ENCODE measurements at regions not wholly inside any gene's neighbourhood (a gene's known extent, or its start where the extent isn't known, plus 50 kb on each side); places are given as distances from the start of the nearest gene placed in this dataset.

DNA sequence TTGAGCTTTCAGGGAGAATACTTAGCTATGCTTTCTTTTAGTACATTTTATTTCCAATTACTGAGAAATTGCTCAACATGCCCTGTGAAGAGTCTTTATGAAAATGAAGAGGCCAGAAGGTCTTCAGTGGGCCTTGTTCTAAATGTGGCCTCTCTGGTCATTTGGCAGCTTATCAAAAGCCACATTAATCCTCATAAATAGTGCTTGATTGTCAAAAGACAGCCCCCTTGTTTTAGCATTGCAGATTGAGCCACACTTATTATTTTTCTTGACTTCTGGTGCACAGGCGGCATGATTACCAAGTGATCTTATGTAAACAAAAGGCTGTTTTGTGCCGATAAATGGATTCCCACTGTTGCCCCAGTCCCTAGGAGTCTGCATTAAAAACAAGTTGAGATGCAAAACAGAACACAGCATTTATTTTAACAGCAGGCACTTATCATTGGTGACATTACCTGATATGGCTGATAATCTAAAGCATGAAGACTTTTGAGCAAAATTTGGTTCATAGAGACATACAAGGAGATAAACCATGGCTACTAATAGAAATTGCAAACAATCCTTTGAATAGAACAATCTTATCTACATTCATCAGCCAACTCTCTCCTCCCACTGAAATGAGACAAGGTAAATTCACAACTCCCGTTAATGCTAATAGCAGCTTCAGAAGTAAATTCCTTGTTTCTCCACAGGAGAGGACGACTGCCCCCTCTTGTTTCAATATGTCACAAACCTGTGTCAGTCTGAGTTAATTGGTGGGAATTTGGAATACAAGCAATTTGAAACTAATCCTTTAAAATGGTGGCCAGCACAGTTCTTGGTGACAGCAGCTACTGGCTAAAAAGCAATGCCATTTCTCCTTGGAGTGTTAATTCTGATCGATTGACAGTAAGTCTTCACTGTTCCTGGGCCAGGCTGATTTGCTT lies 194.3 kb downstream of the NSUN3 start:
- H3K36me3 Mint-ChIP-seq (ENCODE audit: low read depth): no peaks in the 10 kb centered on the region
- no peaks in the 10 kb centered on the region for H3K4me1 Mint-ChIP-seq (ENCODE audit: low read depth)
- no peak overlapping the region for H3K27ac Mint-ChIP-seq
- TF ChIP-seq, protein P1, sequence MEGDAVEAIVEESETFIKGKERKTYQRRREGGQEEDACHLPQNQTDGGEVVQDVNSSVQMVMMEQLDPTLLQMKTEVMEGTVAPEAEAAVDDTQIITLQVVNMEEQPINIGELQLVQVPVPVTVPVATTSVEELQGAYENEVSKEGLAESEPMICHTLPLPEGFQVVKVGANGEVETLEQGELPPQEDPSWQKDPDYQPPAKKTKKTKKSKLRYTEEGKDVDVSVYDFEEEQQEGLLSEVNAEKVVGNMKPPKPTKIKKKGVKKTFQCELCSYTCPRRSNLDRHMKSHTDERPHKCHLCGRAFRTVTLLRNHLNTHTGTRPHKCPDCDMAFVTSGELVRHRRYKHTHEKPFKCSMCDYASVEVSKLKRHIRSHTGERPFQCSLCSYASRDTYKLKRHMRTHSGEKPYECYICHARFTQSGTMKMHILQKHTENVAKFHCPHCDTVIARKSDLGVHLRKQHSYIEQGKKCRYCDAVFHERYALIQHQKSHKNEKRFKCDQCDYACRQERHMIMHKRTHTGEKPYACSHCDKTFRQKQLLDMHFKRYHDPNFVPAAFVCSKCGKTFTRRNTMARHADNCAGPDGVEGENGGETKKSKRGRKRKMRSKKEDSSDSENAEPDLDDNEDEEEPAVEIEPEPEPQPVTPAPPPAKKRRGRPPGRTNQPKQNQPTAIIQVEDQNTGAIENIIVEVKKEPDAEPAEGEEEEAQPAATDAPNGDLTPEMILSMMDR (IDR thresholded peaks at IDR 0.05): no peak
- H3K4me3 Mint-ChIP-seq: no peak overlapping the region
- H3K27me3 Mint-ChIP-seq (ENCODE audit: insufficient read depth): peaks cover 5% of the 10 kb centered on the region
- no peak for DNase-seq
- H3K9me3 Mint-ChIP-seq: no peaks in the 10 kb centered on the region

DNA sequence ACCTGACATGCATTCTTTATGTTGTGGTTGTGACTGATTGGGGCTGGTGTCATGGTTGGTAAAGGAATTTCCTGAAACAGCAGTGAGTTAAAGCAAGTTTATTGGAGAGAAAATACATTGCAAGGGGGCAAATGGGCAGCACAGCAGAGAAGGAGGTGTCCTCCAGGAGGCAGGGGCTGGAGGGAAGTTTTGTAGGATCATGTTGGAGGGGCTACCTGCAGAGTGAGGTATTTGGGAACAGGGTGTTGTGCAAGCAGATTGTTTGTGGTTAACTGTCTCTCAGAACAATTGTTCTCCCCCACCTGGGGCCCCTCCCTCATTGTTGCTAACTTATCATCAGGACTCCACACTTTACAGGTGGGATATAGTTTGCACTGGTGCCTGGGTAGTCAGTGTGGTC lies 196.0 kb downstream of the NSUN3 start:
- Mint-ChIP-seq H3K4me1 (ENCODE audit: low read depth) (no peaks in the 10 kb centered on the region), H3K4me3 (no peak overlapping the region), H3K9me3 (no peaks in the 10 kb centered on the region), H3K27me3 (ENCODE audit: insufficient read depth) (peaks cover 2% of the 10 kb centered on the region; the same call in 1 of the 2 replicates), H3K36me3 (ENCODE audit: low read depth) (no peaks in the 10 kb centered on the region), H3K27ac (no peak overlapping the region)
- no peak for DNase-seq
- TF ChIP-seq, protein P1 (IDR thresholded peaks at IDR 0.05): no peak

DNA sequence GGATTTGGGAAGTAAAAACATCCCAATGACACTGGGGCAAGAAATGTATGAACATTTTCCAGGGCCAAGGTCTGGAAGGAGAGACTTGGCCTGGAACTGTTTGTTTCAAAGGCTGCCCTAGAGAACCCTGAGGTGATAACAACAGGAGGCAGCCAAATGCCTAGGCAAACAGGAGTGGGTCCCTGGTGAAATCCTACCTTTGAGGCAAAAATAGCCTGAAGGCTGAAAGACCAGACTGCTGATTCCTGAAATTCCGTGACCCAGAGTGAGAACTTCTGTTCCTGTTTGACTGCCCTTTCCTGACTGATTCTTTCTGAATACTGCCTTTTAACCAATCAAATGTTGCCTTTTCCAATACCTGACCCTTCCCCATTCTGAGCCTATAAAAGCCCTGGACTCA lies 196.4 kb downstream of the NSUN3 start:
- Mint-ChIP-seq H3K27me3 (ENCODE audit: insufficient read depth) (peaks cover 2% of the 10 kb centered on the region; the same call in 1 of the 2 replicates), H3K4me1 (ENCODE audit: low read depth) (no peaks in the 10 kb centered on the region), H3K27ac (no peak overlapping the region), H3K36me3 (ENCODE audit: low read depth) (no peaks in the 10 kb centered on the region), H3K9me3 (no peaks in the 10 kb centered on the region), H3K4me3 (no peak overlapping the region)
- TF ChIP-seq, protein P1 (IDR thresholded peaks at IDR 0.05): no peak
- DNase-seq: no peak

DNA sequence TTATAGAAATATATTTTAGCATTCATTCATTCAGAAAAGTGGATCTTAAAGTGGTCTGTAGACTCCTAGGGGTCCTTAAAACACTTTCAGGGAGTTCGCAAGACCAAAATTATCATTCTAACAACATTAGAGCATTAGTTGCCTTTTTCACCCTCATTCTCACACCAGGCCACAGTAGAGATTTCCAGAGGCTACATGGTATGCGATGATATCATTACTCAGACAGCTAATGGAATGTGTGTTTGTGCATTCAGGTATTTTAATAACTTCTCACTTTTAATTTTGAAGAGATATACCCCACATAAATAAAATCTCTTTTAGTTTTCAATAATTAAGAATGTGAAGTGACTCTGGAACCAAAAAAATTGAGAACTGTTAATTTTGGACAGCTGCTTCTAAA lies 206.9 kb downstream of the NSUN3 start:
- Mint-ChIP-seq H3K4me3 (no peak overlapping the region), H3K27me3 (ENCODE audit: insufficient read depth) (peaks cover 4% of the 10 kb centered on the region), H3K9me3 (no peaks in the 10 kb centered on the region), H3K27ac (no peak overlapping the region), H3K4me1 (ENCODE audit: low read depth) (no peaks in the 10 kb centered on the region), H3K36me3 (ENCODE audit: low read depth) (no peaks in the 10 kb centered on the region)
- no peak for DNase-seq
- TF ChIP-seq, protein P1 (IDR thresholded peaks at IDR 0.05): no peak

DNA sequence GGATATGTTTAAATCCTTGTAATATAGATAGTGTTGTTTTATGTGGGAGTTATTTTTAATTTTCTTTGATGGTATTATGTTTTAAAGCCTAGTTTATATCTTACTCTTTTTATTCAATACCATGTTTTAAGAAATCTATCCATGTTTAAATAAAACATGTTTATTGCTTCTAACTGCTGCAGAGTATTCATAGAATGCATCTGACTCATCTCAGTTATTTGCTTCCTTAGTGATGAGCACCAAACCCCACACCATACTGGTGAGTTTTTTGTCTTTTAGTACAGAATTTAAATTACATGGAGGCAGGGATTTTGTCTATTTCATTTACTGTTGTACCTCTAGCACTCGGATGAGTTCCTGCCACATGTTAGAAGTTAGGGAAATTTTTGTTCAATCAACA lies 209.2 kb downstream of the NSUN3 start:
- TF ChIP-seq, protein P1 (IDR thresholded peaks at IDR 0.05): no peak
- Mint-ChIP-seq H3K9me3 (no peaks in the 10 kb centered on the region), H3K4me1 (ENCODE audit: low read depth) (no peaks in the 10 kb centered on the region), H3K4me3 (no peak overlapping the region), H3K27ac (no peak overlapping the region), H3K27me3 (ENCODE audit: insufficient read depth) (peaks cover 2% of the 10 kb centered on the region; the same call in 1 of the 2 replicates), H3K36me3 (ENCODE audit: low read depth) (no peaks in the 10 kb centered on the region)
- DNase-seq: no peak

Measured in HFFc6 (cell line).